B cell (primary cell): ENCODE measurements at regions not wholly inside any gene's neighbourhood (a gene's known extent, or its start where the extent isn't known, plus 50 kb on each side); places are given as distances from the start of the nearest gene placed in this dataset.

Source experiments
- EZH2 ChIP-seq: IDR thresholded peaks from 2 replicates; pipeline ENCODE4 v1.6.1; 2012; ENCODE audit warnings: borderline replicate concordance, low read depth, mild to moderate bottlenecking, moderate library complexity, low read length; ENCODE audit not compliant: insufficient read depth, poor library complexity, severe bottlenecking
- TF ChIP-seq, protein P1 (sequence below): fragments of 200-600 bp; IDR thresholded peaks from one replicate; pipeline ENCODE4 v1.8.0; 2022; ENCODE audit warnings: antibody characterized with exemption, mild to moderate bottlenecking

DNA sequence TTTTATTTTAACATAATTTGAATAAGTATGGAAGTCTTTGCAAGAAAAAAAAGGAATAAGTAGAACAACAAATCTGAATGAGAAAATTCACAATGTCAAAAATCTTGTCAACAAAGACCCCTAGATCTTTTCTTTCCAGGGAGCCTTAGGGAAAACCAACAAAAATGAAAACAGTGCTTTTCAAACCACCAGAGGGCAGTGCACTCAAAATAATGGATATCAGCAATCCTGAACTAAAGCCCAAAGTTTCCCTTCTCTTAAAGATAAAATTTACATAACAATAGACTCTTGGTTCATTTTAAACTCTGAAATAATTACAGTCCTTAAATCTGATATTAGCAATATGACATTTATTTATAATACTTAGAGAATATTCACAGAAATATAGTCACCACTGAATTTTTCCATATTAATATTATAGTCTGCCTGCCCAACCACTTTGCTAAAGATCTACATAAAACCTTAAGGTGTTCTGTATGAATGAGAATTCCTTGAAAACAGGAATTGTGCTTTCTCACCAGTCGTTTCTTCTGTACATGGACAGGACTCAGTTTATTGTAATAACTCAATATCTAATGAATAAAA lies 105.3 kb upstream of the BMP5 start:
- TF ChIP-seq, protein P1, sequence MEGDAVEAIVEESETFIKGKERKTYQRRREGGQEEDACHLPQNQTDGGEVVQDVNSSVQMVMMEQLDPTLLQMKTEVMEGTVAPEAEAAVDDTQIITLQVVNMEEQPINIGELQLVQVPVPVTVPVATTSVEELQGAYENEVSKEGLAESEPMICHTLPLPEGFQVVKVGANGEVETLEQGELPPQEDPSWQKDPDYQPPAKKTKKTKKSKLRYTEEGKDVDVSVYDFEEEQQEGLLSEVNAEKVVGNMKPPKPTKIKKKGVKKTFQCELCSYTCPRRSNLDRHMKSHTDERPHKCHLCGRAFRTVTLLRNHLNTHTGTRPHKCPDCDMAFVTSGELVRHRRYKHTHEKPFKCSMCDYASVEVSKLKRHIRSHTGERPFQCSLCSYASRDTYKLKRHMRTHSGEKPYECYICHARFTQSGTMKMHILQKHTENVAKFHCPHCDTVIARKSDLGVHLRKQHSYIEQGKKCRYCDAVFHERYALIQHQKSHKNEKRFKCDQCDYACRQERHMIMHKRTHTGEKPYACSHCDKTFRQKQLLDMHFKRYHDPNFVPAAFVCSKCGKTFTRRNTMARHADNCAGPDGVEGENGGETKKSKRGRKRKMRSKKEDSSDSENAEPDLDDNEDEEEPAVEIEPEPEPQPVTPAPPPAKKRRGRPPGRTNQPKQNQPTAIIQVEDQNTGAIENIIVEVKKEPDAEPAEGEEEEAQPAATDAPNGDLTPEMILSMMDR = peak; percentile 48
- no peak for TF ChIP-seq EZH2
